Tibial nerve (tissue), 4 donors: ENCODE measurements at regions not wholly inside any gene's neighbourhood (a gene's known extent, or its start where the extent isn't known, plus 50 kb on each side); places are given as distances from the start of the nearest gene placed in this dataset.

Experiments
- CTCF ChIP-seq, 5 experiments: fragments of 200-600 bp in 3 of 5; fragments of 450-650 bp in 2 of 5; sonication (generic) in 3 of 5; IDR thresholded peaks; one replicate each; pipeline ENCODE4 v1.5.1; 2016 to 2019; ENCODE audit warnings: antibody characterized with exemption in 5 of 5, mild to moderate bottlenecking in 3 of 5, moderate library complexity in 2 of 5
- EP300 ChIP-seq, 2 donors: sonication (generic); formaldehyde crosslinking; IDR thresholded peaks; one replicate each; pipeline ENCODE4 v1.6.1; 2017; ENCODE audit warnings: antibody characterized with exemption in 2 of 2, mild to moderate bottlenecking in 1 of 2
- POLR2A ChIP-seq, 2 donors: fragments of 450-650 bp; IDR thresholded peaks; one replicate each; pipeline ENCODE4 v1.6.1; 2017; ENCODE audit warnings: antibody characterized with exemption in 2 of 2, mild to moderate bottlenecking in 2 of 2, moderate library complexity in 2 of 2

- TF ChIP-seq CTCF (IDR thresholded peaks at IDR 0.05): no peak
- no peak for TF ChIP-seq POLR2A (IDR thresholded peaks at IDR 0.05)
- no peak for TF ChIP-seq EP300 (IDR thresholded peaks at IDR 0.05)
These were observed 466.5 kb upstream of the ID2 start for GRCh38 chr2:8215159-8215863.
